ENCODE measurements at regions not wholly inside any gene's neighbourhood (a gene's known extent, or its start where the extent isn't known, plus 50 kb on each side); places are given as distances from the start of the nearest gene placed in this dataset.

GRCh38 chr22:48885919-48886305, 941.8 kb downstream of the BRD1 start (continued):
- TF ChIP-seq CSRNP3 (CRISPR knock-in tag; IDR thresholded peaks at IDR 0.05) (no peak), ZNF8 (CRISPR knock-in tag; IDR thresholded peaks at IDR 0.05) (no peak), CSDC2 (CRISPR knock-in tag; IDR thresholded peaks at IDR 0.05) (no peak), TCF4 (CRISPR knock-in tag; IDR thresholded peaks at IDR 0.05; ENCODE audit: borderline replicate concordance) (no peak), RARB (CRISPR knock-in tag; IDR thresholded peaks at IDR 0.05) (no peak), BACH2 (CRISPR knock-in tag; IDR thresholded peaks at IDR 0.05; ENCODE audit: borderline replicate concordance) (no peak), ISL1 (CRISPR knock-in tag; IDR thresholded peaks at IDR 0.05) (no peak)

- no peak for ATAC-seq
Observed at GRCh38 chr22:48885271-48885918, 942.3 kb downstream of the BRD1 start.

GRCh38 chr22:48884786-48885185, 942.9 kb downstream of the BRD1 start:
- no peak for ATAC-seq
- no peak for TF ChIP-seq CSDC2 (CRISPR knock-in tag; IDR thresholded peaks at IDR 0.05)
- TF ChIP-seq OSR1 (CRISPR knock-in tag; IDR thresholded peaks at IDR 0.05) = no peak
- TF ChIP-seq ZFP3 (CRISPR knock-in tag; IDR thresholded peaks at IDR 0.05) = no peak
- TF ChIP-seq TOX (CRISPR knock-in tag; IDR thresholded peaks at IDR 0.05; ENCODE audit: borderline replicate concordance) = no peak
- no peak for TF ChIP-seq CREB5 (CRISPR knock-in tag; IDR thresholded peaks at IDR 0.05; ENCODE audit: low read depth)
- no peak for TF ChIP-seq ARNTL (CRISPR knock-in tag; IDR thresholded peaks at IDR 0.05; ENCODE audit: borderline replicate concordance, low read depth)

More at GRCh38 chr22:48885271-48885918, 942.3 kb downstream of the BRD1 start:
- no peak for TF ChIP-seq ZNF8 (CRISPR knock-in tag; IDR thresholded peaks at IDR 0.05)
- TF ChIP-seq ZFP3 (CRISPR knock-in tag; IDR thresholded peaks at IDR 0.05) = no peak
- TF ChIP-seq ISL1 (CRISPR knock-in tag; IDR thresholded peaks at IDR 0.05) = no peak
- TF ChIP-seq GLIS3 (CRISPR knock-in tag; IDR thresholded peaks at IDR 0.05) = no peak
- TF ChIP-seq CSDC2 (CRISPR knock-in tag; IDR thresholded peaks at IDR 0.05) = no peak
- no peak for TF ChIP-seq ZC3H10 (CRISPR knock-in tag; IDR thresholded peaks at IDR 0.05)
- no peak for TF ChIP-seq SNAI2 (CRISPR knock-in tag; IDR thresholded peaks at IDR 0.05)
- no peak for TF ChIP-seq ESRRG (CRISPR knock-in tag; IDR thresholded peaks at IDR 0.05)

- no peak for TF ChIP-seq ZFP3 (CRISPR knock-in tag; IDR thresholded peaks at IDR 0.05)
- no peak for TF ChIP-seq ZC3H10 (CRISPR knock-in tag; IDR thresholded peaks at IDR 0.05)
- no peak for TF ChIP-seq ZFP30 (CRISPR knock-in tag; IDR thresholded peaks at IDR 0.05)
- no peak for TF ChIP-seq GLIS3 (CRISPR knock-in tag; IDR thresholded peaks at IDR 0.05)
- TF ChIP-seq TSHZ2 (CRISPR knock-in tag; IDR thresholded peaks at IDR 0.05) = no peak
- no peak for TF ChIP-seq PATZ1 (CRISPR knock-in tag; IDR thresholded peaks at IDR 0.05; ENCODE audit: borderline replicate concordance)
- no peak for TF ChIP-seq CSRNP3 (CRISPR knock-in tag; IDR thresholded peaks at IDR 0.05)
- TF ChIP-seq PPARA (CRISPR knock-in tag; IDR thresholded peaks at IDR 0.05; ENCODE audit: borderline replicate concordance) = no peak
- no peak for TF ChIP-seq ZNF70 (CRISPR knock-in tag; IDR thresholded peaks at IDR 0.05)
- TF ChIP-seq TOX (CRISPR knock-in tag; IDR thresholded peaks at IDR 0.05; ENCODE audit: borderline replicate concordance) = no peak
- TF ChIP-seq ARNTL (CRISPR knock-in tag; IDR thresholded peaks at IDR 0.05; ENCODE audit: borderline replicate concordance, low read depth) = no peak
- no peak for TF ChIP-seq CREB5 (CRISPR knock-in tag; IDR thresholded peaks at IDR 0.05; ENCODE audit: low read depth)
- TF ChIP-seq ISL1 (CRISPR knock-in tag; IDR thresholded peaks at IDR 0.05) = no peak
- no peak for TF ChIP-seq TCF4 (CRISPR knock-in tag; IDR thresholded peaks at IDR 0.05; ENCODE audit: borderline replicate concordance)
- TF ChIP-seq RARB (CRISPR knock-in tag; IDR thresholded peaks at IDR 0.05) = no peak
- TF ChIP-seq ZNF565 (CRISPR knock-in tag; conservative IDR thresholded peaks at IDR 0.05; ENCODE audit: low read depth) = no peak
- TF ChIP-seq POU6F1 (CRISPR knock-in tag; IDR thresholded peaks at IDR 0.05; ENCODE audit: borderline replicate concordance, low read depth) = no peak
- no peak for ATAC-seq
Observed at GRCh38 chr22:48884324-48884723, 943.3 kb downstream of the BRD1 start.

All from SK-N-SH treated with all-trans-retinoic acid at 6 μM for 48 hours (cell line).